ENCODE measurements at regions not wholly inside any gene's neighbourhood (a gene's known extent, or its start where the extent isn't known, plus 50 kb on each side); places are given as distances from the start of the nearest gene placed in this dataset.
"Not testable (repeated sequence)": the region's sequence is repeated elsewhere in the genome, so short reads cannot be mapped to it uniquely, and the experiment has no call there.

DNA sequence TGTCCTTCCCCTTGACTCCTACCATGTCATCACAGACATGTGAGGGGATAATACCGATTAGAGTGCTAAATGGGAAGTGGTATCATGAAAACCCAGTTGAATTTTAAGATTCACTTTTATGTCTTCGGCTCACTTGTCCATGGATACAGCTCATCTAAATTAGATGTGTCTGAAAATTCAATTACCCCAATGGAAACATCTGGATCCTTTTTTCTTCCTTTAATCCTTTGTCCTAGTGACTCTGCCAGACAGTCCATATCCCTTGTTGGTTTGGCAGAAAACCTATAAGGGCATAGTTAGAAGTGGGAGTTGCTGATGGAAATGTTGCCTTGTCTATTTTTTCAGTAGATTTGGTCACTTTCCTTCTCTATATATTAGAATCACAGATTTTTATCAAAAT lies 271.9 kb downstream of the MTERF1 start:
- WGBS = 86% methylated on average over 1 of the region's 2 CpGs
- no peak overlapping the region for H3K9ac ChIP-seq (ENCODE audit: low read depth, low read length)
- no peaks in the 10 kb centered on the region for H3K27me3 ChIP-seq (ENCODE audit: insufficient read depth, low read length)
- H3K4me3 ChIP-seq (ENCODE audit: low read length) = no peak overlapping the region
- no peak overlapping the region for H3K27ac ChIP-seq (ENCODE audit: low read depth, low read length)
- H3K36me3 ChIP-seq (ENCODE audit: insufficient read depth, low read length) = no peaks in the 10 kb centered on the region
- peaks cover 7% of the 10 kb centered on the region; the same call in 1 of the 2 replicates for H3K4me1 ChIP-seq (ENCODE audit: insufficient read depth, low read length)
- no peaks in the 10 kb centered on the region for H3K9me3 ChIP-seq (ENCODE audit: insufficient read depth, low read depth, low read length)

DNA sequence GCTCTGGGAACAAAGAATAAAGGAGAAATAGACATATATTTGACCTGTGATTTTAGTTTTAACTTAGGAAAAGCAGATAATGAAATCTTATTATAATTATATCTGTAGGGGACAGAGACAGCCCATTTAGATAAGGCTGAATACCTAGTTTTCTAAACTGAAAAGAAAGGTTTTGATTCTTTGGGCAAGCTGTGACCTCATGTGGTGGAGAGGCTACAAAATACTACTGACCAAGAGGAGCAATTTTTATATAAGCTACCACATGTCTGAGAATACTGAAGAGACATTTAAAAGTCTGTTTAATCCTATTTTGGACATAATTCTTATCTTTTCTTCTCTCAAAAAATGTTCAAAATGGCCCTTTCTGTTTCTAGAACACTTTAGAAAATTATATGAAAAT lies 271.0 kb downstream of the MTERF1 start:
- Histone ChIP-seq H3K9ac (ENCODE audit: low read depth, low read length) (no peak overlapping the region), H3K4me3 (ENCODE audit: low read length) (no peak overlapping the region), H3K27me3 (ENCODE audit: insufficient read depth, low read length) (no peaks in the 10 kb centered on the region), H3K4me1 (ENCODE audit: insufficient read depth, low read length) (no peaks in the 10 kb centered on the region), H3K36me3 (ENCODE audit: insufficient read depth, low read length) (no peaks in the 10 kb centered on the region), H3K27ac (ENCODE audit: low read depth, low read length) (no peak overlapping the region), H3K9me3 (ENCODE audit: insufficient read depth, low read depth, low read length) (no peaks in the 10 kb centered on the region)

DNA sequence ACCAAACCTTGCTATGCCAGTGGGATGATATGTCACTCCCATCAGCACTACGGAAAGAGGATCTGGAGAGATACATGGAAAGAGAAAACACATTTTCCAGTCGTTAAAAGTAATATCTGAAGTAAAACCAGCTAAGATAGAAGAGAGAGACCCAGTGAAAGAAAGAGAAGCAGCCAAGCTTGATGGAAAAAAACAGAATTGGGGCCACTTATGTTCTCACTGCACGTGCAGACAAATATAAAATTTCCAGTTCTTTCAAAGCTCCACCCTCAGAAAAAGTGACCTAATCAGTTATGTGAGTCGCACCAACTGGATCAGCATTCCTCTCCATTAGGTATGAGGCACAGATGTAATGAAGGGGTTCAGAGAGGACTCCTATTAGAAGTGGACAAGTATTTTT lies 266.1 kb downstream of the MTERF1 start:
- no peak overlapping the region for H3K4me3 ChIP-seq (ENCODE audit: low read length)
- H3K36me3 ChIP-seq (ENCODE audit: insufficient read depth, low read length) = no peaks in the 10 kb centered on the region
- H3K27ac ChIP-seq (ENCODE audit: low read depth, low read length) = no peak overlapping the region
- no peaks in the 10 kb centered on the region for H3K9me3 ChIP-seq (ENCODE audit: insufficient read depth, low read depth, low read length)
- H3K27me3 ChIP-seq (ENCODE audit: insufficient read depth, low read length) = no peaks in the 10 kb centered on the region
- no peak overlapping the region for H3K9ac ChIP-seq (ENCODE audit: low read depth, low read length)
- H3K4me1 ChIP-seq (ENCODE audit: insufficient read depth, low read length) = no peaks in the 10 kb centered on the region
- 97% methylated on average over 4 of the region's 4 CpGs for WGBS

DNA sequence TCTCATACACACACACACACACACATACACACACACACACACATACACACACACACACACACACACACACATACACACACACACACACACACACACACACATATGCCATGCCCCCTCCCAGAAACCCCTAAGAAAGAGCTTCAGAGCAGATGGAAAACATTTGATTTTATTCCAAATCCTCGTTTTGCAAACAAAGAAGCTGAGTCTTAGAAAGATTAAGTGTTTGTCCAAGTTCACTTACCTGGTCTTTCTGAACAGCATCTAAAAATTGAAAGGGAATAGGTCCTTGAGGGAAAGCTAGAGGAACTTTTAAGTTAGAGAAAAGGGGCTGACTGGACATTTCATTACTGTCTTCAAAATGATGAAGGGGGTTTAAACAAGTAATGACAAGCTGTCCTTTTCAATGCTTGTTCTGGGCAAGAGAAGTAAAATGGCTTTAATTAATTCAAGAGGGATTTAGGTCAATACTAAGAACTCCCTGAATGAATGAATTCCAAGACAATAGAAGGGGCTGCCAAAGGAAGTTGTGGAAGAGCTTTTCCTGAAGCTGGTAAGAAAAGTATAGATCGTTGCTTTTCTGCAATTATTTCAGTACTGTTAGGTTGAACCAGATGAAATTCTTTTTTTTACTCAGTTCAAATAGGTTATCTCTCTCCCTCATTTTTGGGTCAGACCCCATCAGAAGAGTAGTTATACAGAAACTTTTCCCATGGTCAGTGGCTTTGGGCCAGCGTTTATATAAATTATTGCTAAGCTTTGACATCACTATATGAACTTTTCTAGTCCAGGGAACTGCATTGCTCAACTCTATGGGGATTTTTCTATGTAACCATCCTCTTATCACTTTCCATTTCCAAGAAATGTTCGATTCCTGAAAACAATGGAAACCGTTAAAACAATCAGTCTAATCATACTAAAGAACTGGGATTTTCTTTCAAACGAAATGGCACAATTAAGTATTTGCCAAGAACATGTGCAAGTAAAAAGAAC lies 261.4 kb downstream of the MTERF1 start:
- H3K9ac ChIP-seq (ENCODE audit: low read depth, low read length) = no peak overlapping the region
- H3K36me3 ChIP-seq (ENCODE audit: insufficient read depth, low read length) = no peaks in the 10 kb centered on the region
- H3K9me3 ChIP-seq (ENCODE audit: insufficient read depth, low read depth, low read length) = no peaks in the 10 kb centered on the region
- H3K27me3 ChIP-seq (ENCODE audit: insufficient read depth, low read length) = no peaks in the 10 kb centered on the region
- H3K27ac ChIP-seq (ENCODE audit: low read depth, low read length) = no peak overlapping the region
- no peaks in the 10 kb centered on the region for H3K4me1 ChIP-seq (ENCODE audit: insufficient read depth, low read length)
- 98% methylated on average over 6 of the region's 6 CpGs for WGBS
- no peak overlapping the region for H3K4me3 ChIP-seq (ENCODE audit: low read length)

DNA sequence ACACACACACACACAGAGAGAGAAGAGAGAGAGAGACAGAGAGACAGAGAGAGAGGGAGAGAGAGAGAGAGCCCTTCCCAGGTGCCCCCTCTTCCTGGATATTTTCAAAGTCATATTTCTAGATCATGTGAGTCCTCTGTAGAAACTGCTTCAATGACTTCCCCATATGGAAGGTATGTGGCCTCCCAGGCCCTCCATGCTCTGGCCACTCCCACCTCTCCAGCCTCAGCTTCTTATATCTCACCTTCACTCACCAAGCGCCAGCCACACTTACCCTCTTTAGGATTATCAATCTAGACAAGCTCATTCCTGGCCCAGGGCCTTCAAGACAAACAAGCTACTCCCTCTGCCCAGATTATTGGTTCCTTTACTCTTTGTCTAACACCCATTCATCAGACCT lies 259.7 kb downstream of the MTERF1 start:
- H3K4me1 ChIP-seq (ENCODE audit: insufficient read depth, low read length) = no peaks in the 10 kb centered on the region
- H3K9ac ChIP-seq (ENCODE audit: low read depth, low read length) = no peak overlapping the region
- H3K9me3 ChIP-seq (ENCODE audit: insufficient read depth, low read depth, low read length) = no peaks in the 10 kb centered on the region
- WGBS = 94% methylated on average over 1 of the region's 1 CpG
- H3K4me3 ChIP-seq (ENCODE audit: low read length) = no peak overlapping the region
- H3K27me3 ChIP-seq (ENCODE audit: insufficient read depth, low read length) = no peaks in the 10 kb centered on the region
- no peaks in the 10 kb centered on the region for H3K36me3 ChIP-seq (ENCODE audit: insufficient read depth, low read length)
- no peak overlapping the region for H3K27ac ChIP-seq (ENCODE audit: low read depth, low read length)

DNA sequence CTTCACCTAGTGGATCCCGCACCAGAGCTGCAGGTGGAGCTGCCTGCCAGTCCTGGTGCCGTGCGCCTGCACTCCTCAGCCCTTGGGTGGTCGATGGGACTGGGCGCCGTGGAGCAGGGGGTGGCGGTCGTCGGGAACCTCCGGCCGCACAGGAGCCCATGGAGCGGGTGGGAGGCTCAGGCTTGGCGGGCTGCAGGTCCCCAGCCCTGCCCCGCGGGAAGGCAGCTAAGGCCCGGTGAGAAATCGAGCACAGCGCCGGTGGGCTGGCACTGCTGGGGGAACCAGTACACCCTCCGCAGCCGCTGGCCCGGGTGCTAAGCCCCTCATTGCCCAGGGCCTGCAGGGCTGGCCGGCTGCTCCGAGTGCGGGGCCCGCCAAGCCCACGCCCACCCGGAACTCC lies 253.2 kb downstream of the MTERF1 start:
- H3K9me3 ChIP-seq (ENCODE audit: insufficient read depth, low read depth, low read length); H3K4me1 ChIP-seq (ENCODE audit: insufficient read depth, low read length); H3K36me3 ChIP-seq (ENCODE audit: insufficient read depth, low read length); H3K4me3 ChIP-seq (ENCODE audit: low read length); H3K9ac ChIP-seq (ENCODE audit: low read depth, low read length); H3K27me3 ChIP-seq (ENCODE audit: insufficient read depth, low read length); H3K27ac ChIP-seq (ENCODE audit: low read depth, low read length): not testable (repeated sequence)
- WGBS = 98% methylated on average over 28 of the region's 28 CpGs

DNA sequence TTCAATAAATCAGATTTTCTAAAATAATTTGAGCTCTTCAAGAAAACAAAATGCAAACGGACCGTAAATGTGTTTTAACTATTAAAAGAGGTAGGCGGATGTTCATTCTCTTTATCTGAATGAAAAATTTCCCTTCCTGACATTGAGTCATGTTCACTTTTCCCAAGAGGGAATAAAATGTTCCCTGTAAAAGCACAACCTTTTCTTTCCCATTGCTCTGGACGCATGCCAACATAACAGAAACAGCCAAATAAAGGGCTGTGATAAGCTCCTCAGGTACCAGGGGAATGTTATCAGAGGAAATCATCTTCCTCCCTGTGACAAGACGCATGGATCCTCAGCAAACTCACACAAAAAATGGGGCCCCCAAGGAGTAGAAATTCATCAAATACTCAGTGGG lies 251.8 kb downstream of the MTERF1 start:
- Histone ChIP-seq H3K9me3 (ENCODE audit: insufficient read depth, low read depth, low read length) (no peaks in the 10 kb centered on the region; the same call in 1 of the 2 replicates), H3K4me3 (ENCODE audit: low read length) (no peak overlapping the region), H3K9ac (ENCODE audit: low read depth, low read length) (no peak overlapping the region), H3K27me3 (ENCODE audit: insufficient read depth, low read length) (no peaks in the 10 kb centered on the region), H3K27ac (ENCODE audit: low read depth, low read length) (no peak overlapping the region), H3K36me3 (ENCODE audit: insufficient read depth, low read length) (no peaks in the 10 kb centered on the region), H3K4me1 (ENCODE audit: insufficient read depth, low read length) (peaks cover 3% of the 10 kb centered on the region; the same call in 1 of the 2 replicates)
- 98% methylated on average over 5 of the region's 5 CpGs for WGBS

DNA sequence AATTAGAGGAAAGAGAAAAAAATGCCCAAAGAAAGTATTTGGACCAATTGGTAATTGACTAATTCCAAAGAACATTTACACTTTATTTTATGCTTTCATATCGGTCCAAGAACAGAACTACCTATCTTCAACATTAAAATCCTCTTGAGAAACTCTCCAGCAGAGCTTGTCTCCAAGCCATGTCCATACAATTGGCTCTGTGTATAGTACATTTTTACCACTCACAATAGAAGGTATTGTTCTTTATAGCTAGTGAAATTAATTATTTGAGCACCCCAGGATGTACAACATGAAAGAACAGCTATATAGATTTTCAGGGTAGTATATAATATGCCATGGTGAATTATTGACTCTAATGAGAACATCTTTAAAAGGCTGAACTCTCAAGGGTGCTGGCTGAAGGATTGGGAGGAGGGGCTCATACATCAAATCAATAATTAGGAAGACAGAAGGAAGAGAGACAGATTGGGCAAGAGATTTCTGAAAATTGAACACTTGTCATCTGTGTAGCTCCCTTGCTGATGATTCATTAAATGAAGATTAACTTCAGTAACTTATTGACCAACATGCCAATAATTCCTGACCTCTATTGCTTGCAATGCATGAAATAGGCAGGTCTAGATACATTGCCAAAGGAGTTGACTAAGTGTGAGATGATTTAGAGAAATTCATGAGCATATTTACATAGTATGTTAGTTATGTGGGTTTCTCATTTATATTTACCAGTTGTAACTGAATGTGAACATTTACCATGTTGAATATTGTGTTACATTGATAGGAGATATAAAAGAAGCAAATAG lies 249.7 kb downstream of the MTERF1 start:
- Histone ChIP-seq H3K27me3 (ENCODE audit: insufficient read depth, low read length) (no peaks in the 10 kb centered on the region), H3K27ac (ENCODE audit: low read depth, low read length) (no peak overlapping the region), H3K4me1 (ENCODE audit: insufficient read depth, low read length) (peaks cover 5% of the 10 kb centered on the region; the same call in 1 of the 2 replicates), H3K9ac (ENCODE audit: low read depth, low read length) (no peak overlapping the region), H3K36me3 (ENCODE audit: insufficient read depth, low read length) (no peaks in the 10 kb centered on the region), H3K4me3 (ENCODE audit: low read length) (no peak overlapping the region), H3K9me3 (ENCODE audit: insufficient read depth, low read depth, low read length) (no peaks in the 10 kb centered on the region; the same call in 1 of the 2 replicates)
- 90% methylated on average over 1 of the region's 1 CpG for WGBS

DNA sequence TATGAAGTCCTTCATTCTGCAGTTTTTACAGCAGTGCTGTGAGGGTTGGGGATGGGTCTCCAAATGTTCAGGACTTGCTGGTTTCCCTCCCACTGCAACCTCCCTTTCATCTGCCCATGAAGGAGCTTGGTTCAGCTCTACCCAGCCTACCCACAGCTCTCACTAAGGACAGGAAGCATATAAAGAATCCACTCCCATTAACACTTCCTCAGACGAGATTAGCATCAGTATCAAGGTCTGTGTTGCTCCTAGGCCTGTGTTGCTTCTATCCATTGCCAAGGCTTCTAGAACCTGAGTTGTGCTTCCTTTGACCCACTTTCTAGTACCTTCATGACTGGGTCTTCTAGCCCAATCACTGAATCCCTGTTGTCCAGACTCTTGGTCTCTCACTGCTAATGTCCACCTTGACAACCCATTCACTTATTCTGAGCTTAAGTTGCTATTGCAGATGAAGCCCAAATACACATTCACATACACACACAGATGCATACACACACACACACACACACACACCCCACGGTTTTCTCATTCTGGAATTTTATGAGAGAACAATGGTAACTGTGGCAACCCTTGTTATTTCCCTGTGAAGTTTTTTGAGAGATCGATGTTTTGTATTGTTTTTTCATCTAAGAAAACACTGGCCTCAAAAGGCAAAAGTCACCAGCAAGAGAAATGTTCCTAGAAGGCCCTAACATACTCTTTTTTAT lies 248.1 kb downstream of the MTERF1 start:
- Histone ChIP-seq H3K9me3 (ENCODE audit: insufficient read depth, low read depth, low read length) (no peaks in the 10 kb centered on the region), H3K4me3 (ENCODE audit: low read length) (no peak overlapping the region), H3K27me3 (ENCODE audit: insufficient read depth, low read length) (no peaks in the 10 kb centered on the region), H3K36me3 (ENCODE audit: insufficient read depth, low read length) (no peaks in the 10 kb centered on the region), H3K9ac (ENCODE audit: low read depth, low read length) (no peak overlapping the region), H3K4me1 (ENCODE audit: insufficient read depth, low read length) (peaks cover 5% of the 10 kb centered on the region; the same call in 1 of the 2 replicates), H3K27ac (ENCODE audit: low read depth, low read length) (no peak overlapping the region)
- WGBS = 86% methylated on average over 3 of the region's 3 CpGs

DNA sequence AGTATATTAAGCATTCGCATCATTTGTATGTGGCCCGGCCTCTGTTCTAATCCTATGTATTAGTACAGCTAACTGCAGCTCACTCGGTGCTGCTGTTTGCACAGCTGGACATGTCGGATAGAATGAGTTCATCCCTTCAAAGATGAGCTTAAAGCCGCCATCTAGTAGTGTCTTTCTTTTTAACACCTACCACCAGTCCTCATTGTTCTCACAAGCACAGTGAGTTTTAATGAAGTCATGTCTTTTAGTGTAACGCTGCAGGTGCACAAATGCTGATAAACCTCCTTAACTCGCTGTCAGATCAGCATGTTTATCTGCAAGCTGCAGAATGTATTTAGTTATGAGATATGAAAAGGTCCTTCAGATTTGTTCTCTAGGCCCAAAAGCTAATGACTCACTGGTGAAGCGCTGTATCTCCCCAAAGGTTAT lies 247.5 kb downstream of the MTERF1 start:
- H3K9me3 ChIP-seq (ENCODE audit: insufficient read depth, low read depth, low read length) = no peaks in the 10 kb centered on the region
- H3K4me3 ChIP-seq (ENCODE audit: low read length) = no peak overlapping the region
- H3K4me1 ChIP-seq (ENCODE audit: insufficient read depth, low read length) = peaks cover 5% of the 10 kb centered on the region; the same call in 1 of the 2 replicates
- no peak overlapping the region for H3K27ac ChIP-seq (ENCODE audit: low read depth, low read length)
- 91% methylated on average over 8 of the region's 8 CpGs for WGBS
- H3K27me3 ChIP-seq (ENCODE audit: insufficient read depth, low read length) = no peaks in the 10 kb centered on the region
- H3K36me3 ChIP-seq (ENCODE audit: insufficient read depth, low read length) = no peaks in the 10 kb centered on the region
- H3K9ac ChIP-seq (ENCODE audit: low read depth, low read length) = no peak overlapping the region

Measured in HUES64 (cell line).